Uterus (tissue), 2 donors: ENCODE measurements at regions not wholly inside any gene's neighbourhood (a gene's known extent, or its start where the extent isn't known, plus 50 kb on each side); places are given as distances from the start of the nearest gene placed in this dataset.

Experiments
- POLR2A ChIP-seq, 2 donors: fragments of 450-650 bp; IDR thresholded peaks; one replicate each; pipeline ENCODE4 v1.6.1; 2016; ENCODE audit warnings: antibody characterized with exemption in 2 of 2, mild to moderate bottlenecking in 1 of 2, moderate library complexity in 1 of 2
- TF ChIP-seq, protein P1 (sequence below), 4 experiments: fragments of 200-600 bp in 2 of 4; fragments of 450-650 bp in 2 of 4; sonication (generic) in 2 of 4; IDR thresholded peaks; one replicate each; pipeline ENCODE4 v1.5.1; 2016 to 2019; ENCODE audit warnings: antibody characterized with exemption in 4 of 4, mild to moderate bottlenecking in 2 of 4, moderate library complexity in 1 of 4

DNA sequence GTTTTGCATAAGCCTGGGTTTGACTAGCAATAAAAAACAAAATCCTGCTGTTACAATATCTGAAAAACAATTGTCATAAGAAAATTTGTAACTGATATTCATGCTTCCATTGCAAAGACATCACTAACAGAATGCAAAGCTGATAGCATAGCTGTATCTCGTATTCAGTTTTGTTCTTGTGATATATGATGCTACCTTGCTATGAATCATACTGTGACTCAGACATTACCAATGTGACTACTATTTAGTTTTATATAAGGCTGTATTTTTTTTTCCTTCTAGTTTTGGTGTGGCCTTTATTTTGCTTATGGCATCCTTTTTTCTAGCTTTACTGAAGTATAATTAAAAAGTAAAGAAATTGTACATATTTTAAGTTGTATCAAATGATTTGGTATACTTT is 1381.8 kb downstream of the MRPL39 start:
- TF ChIP-seq POLR2A (IDR thresholded peaks at IDR 0.05) = no peak
- TF ChIP-seq, protein P1, sequence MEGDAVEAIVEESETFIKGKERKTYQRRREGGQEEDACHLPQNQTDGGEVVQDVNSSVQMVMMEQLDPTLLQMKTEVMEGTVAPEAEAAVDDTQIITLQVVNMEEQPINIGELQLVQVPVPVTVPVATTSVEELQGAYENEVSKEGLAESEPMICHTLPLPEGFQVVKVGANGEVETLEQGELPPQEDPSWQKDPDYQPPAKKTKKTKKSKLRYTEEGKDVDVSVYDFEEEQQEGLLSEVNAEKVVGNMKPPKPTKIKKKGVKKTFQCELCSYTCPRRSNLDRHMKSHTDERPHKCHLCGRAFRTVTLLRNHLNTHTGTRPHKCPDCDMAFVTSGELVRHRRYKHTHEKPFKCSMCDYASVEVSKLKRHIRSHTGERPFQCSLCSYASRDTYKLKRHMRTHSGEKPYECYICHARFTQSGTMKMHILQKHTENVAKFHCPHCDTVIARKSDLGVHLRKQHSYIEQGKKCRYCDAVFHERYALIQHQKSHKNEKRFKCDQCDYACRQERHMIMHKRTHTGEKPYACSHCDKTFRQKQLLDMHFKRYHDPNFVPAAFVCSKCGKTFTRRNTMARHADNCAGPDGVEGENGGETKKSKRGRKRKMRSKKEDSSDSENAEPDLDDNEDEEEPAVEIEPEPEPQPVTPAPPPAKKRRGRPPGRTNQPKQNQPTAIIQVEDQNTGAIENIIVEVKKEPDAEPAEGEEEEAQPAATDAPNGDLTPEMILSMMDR (IDR thresholded peaks at IDR 0.05) = no peak
